Erythroblast (primary cell): ENCODE measurements at regions not wholly inside any gene's neighbourhood (a gene's known extent, or its start where the extent isn't known, plus 50 kb on each side); places are given as distances from the start of the nearest gene placed in this dataset.

Experiments used
- DNase-seq, 2 experiments: peaks; one replicate each; lab custom pipeline; 2025; lab: John Stamatoyannopoulos, UW
- GATA1 ChIP-seq: IDR thresholded peaks from 2 replicates; pipeline ENCODE4 v1.6.1; 2011; ENCODE audit warnings: low read depth, mild to moderate bottlenecking, control low read depth, low read length, moderate library complexity
- POLR2A ChIP-seq: IDR thresholded peaks from 2 replicates; pipeline ENCODE4 v1.6.1; 2011; ENCODE audit warnings: mild to moderate bottlenecking, low read length

- peak in 1 of 2 experiments; percentile 0 for DNase-seq
- TF ChIP-seq POLR2A (no peak), GATA1 (no peak)
Measured at GRCh38 chr10:57017356-57018037, 656.4 kb upstream of the ZWINT start.

GRCh38 chr10:57015595-57016318 is 654.7 kb upstream of the ZWINT start:
- no peak for DNase-seq
- TF ChIP-seq GATA1 (no peak), POLR2A (no peak)

DNA sequence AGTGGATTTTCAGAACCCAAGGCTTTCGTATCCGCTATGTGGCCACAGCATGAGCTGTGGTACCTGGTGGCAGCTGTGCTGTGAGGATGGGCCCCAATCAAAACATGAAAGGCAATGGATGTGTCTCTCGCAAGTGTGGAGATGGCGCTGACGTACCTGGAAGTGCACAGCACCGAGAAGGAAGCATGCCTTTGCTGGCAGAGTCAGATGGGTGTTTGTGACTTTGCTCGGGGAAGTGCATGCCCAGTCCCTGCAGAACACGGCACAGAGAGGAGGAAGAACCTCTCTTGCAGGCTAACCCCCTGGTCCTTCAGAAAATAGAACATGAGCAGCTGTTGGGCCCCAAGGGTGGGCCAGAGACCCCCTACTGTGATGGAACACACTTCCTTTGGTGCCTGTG is 654.1 kb upstream of the ZWINT start:
- TF ChIP-seq GATA1 (no peak), POLR2A (no peak)
- no peak for DNase-seq

- no peak for TF ChIP-seq POLR2A
- no peak for TF ChIP-seq GATA1
- DNase-seq, result no peak
Measured at GRCh38 chr10:57014758-57015157, 653.7 kb upstream of the ZWINT start.

GRCh38 chr10:57008189-57008588 is 647.1 kb upstream of the ZWINT start:
- TF ChIP-seq GATA1 (no peak), POLR2A (no peak)
- DNase-seq, result no peak

DNA sequence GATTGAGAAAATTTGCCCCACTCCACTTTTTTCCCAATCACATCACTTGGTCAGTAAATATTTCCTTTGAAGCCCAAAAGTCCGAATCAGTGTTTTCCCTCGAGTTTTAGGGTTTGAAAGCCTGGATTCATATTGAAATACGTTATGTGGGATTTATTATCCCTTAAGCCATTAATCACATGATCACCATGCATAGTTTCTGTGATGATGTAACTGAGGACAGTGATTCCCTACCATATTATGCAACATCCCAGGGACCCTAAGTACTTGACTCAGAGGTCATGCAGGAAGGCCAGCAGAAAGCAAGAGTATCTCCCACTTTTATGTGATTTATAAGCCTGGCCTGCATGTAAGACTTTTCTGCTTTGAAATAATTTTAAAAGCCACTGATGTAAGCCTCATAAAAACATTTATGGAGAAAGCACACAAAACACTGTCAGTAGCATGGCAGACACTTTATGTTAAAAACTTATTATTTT is 630.6 kb upstream of the ZWINT start:
- no peak for TF ChIP-seq POLR2A
- no peak for DNase-seq

DNA sequence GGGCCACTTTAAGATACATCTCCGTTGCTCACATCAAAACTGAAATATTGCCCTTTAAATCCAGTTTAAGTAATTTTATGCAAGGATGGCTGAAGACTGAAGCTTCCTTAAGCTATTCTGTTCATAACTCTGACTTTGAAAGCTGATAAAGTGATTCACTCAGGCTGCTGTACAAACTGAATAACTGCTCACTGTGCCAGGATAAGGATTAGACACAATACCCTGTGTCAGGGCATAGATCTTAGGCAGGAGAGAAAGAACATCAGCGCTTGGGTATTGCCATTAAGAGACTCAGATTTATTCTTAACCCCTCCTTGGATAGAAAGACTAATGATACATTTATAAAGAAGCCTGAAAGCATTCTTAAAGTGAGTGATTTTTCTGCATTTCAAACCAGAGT is 614.5 kb upstream of the ZWINT start:
- TF ChIP-seq POLR2A (no peak), GATA1 (no peak)
- DNase-seq, result no peak

DNA sequence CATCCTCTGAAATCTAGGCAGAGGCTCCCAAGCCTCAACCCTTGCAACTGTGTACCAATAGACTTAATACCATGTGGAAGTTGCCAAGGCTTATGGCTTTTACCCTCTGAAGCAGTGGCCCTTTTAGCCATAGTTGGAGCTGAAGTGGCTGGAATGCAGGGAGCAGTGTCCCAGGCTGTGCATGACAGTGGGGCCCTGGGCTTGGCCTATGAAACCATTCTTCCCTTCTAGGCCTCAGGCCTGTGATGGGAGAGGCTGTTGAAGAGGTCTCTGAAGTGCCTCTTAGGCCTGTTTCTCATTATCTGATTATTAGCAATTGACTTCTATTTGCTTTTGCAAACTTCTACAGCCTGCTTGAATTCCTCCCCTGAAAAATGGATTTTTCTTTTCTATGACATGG is 612.7 kb upstream of the ZWINT start:
- DNase-seq, result no peak
- TF ChIP-seq POLR2A (no peak), GATA1 (no peak)

DNA sequence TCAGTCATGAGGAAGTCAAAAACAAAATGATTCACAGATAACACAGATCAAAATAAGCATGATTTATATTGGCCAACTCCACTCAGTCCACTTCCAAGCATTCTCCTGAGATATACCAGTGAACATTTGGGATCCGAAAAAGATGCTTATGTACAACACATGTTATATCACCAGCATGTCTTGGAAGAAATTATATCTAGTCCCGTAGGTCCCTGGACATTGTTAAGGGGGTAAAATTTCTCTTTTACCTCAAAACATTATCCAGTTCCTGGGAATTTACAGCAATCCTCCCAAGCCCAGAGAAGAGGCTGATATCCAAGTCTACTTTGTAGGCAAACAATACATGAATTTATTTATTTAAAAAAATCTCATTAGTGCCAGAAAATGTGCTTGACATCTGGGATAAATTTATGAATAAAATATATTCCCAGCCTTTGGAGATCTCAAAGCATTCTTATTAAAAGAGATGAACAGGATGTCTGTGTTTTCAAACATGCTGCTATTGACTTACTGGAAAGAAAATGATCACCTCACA is 582.2 kb upstream of the ZWINT start:
- no peak for TF ChIP-seq GATA1
- DNase-seq, result no peak

DNA sequence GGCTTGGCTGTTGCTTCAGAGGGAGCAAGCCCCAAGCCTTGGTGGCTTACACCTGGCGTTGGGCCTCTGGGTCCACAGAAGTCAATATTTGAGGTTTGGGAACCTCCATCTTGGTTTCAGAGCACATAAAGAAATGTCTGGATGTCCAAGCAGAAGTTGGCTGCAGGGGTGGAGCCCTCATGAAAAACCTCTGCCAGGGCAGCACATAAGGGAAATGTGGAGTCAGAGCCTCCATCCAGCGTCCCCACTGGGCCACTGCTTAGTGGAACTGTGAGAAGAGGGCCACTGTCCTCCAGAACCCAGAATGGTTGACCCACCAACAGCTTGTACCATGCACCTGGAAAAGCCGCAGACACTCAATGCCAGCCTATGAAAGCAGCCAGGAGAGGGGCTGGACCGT is 573.5 kb upstream of the ZWINT start:
- TF ChIP-seq POLR2A (no peak), GATA1 (no peak)
- DNase-seq, result no peak

DNA sequence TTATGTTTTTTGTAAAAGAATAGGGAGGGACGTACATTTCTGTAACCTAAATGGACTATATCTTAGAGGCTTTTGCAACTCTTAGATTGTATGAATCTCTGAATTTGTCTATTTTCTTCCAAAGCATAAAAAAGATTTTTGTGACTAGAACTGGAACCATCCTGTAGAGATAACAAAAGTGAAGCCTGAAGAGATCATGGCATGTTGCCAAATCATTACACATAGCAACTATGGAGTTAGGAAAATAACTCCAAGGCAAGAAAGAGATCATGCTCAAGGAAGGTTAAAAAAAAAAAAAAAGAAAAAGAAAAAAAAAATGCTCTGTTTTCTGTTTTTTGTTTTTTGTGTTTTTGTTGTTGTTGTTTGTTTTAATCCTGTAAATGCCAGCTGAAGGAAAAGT is 567.7 kb upstream of the ZWINT start:
- no peak for DNase-seq
- TF ChIP-seq POLR2A (no peak), GATA1 (no peak)

DNA sequence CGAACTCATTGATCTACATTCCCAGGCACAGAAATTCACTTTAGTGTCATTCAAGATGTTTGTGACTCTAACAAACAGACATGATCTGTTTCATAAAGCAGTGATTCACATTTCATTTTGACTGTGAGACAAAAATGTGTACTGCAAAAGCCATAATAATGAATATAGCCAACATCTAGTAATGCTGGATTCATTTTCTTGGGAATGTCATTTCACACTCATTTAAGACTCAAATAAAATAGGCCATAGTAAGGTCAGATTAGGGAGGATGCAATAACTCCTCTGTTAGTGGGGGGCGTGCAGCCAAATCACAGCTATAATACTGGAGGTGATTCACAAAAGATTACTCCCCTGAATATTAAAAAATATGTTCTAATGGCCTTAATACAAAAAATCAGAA is 566.6 kb upstream of the ZWINT start:
- DNase-seq, result no peak
- no peak for TF ChIP-seq POLR2A
- no peak for TF ChIP-seq GATA1

GRCh38 chr10:56920601-56921261 is 559.7 kb upstream of the ZWINT start:
- TF ChIP-seq POLR2A, result no peak
- TF ChIP-seq GATA1, result no peak
- DNase-seq, result no peak

DNA sequence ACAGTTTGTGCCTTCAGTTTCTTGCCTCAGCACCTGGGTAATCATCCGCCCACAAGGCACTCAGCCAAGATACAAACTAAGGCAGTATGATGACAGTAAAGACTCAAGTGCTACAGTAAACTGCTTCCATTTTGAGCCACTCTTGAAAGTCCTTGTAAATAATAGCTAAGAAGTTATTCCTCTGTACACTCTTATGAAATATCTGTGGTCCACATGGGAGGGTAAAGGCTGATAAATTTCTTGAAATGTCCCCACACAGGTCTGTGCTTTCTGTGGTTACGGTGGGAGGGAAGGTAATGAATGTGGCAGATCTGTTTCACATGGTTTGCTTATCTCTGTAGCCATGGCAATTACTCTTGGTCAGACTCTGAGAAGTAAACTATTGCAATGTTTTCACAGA is 551.0 kb upstream of the ZWINT start:
- no peak for DNase-seq

More for the DNA sequence above, 551.0 kb upstream of the ZWINT start:
- TF ChIP-seq GATA1 (no peak), POLR2A (no peak)
